Stimulated activated naive CD4-positive, alpha-beta T cell (primary cell): ENCODE measurements at regions not wholly inside any gene's neighbourhood (a gene's known extent, or its start where the extent isn't known, plus 50 kb on each side); places are given as distances from the start of the nearest gene placed in this dataset.

ENCODE experiments used
- DNase-seq, 6 experiments: peaks; one replicate each; lab custom pipeline; 2025; lab: John Stamatoyannopoulos, UW

- no peak for DNase-seq
Measured at GRCh38 chr4:110961066-110961465, 338.2 kb upstream of the PITX2 start.

- no peak for DNase-seq
Measured at GRCh38 chr4:110962616-110963015, 339.7 kb upstream of the PITX2 start.

DNA sequence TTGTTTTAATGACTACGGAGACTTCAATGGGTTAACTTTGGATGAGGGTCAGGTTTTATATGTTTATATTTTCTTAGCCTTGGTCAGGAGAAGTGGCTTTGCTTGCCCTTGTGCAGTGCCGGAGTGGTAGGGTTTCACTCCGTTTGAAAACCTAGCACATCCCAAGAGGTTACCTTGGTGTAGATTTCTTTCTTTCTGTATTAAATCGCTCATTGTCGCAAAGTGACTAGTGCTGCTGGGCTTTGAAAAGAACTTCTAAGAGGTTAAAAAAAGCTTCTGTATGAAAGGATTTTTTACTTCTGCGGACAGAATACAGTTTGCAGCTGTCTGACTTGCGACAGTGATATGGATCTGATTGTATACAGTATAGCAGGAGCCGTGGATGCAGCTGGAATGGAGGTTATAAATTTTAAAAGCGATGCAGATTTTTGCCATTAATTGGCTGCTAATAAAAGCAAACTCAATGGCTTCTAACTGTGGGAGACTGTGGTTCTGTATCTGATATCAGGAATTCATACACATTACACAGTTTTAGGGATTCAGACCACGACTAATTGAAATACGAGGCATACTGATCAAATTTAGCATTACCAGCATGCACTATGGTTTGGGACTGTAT, 340.9 kb upstream of the PITX2 start:
- DNase-seq = no peak

DNA sequence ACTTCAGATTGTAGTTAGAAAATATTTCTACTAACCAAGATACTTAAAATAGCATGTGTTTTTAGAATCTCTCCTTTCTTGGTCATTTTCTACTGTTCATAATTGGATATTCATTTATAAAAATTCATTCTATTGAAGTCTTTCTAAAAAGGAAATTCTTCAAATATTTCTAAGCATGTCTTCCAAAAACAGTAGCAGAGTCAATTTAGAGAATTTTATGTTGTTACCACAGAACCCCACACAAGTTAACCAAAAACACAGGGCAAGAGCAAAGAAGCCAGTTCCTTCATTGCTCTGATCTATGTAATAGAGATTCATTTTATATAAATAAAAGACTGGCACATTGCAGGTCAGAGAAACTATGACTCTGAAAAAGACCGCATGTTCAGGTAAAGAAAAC, 345.1 kb upstream of the PITX2 start:
- DNase-seq = no peak

DNA sequence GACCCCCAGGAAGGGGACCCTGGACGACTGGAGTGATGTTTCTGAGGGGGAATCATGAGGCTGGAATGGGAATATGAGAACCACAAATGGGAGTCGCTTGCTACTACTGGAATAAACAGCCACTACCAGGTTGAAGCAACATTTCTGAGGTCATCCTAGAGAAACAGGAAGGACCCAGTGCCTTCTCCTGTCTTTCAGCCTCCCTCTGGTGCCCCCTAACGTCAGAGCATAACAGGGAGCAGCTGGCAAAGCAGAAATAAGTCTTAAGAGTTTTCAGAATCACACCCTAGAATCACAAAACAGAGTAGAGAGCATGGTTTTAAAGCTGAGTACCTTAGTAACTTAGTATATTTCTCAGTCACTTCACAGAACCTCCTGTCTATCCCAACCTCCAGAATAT, 347.8 kb upstream of the PITX2 start:
- no peak for DNase-seq

DNA sequence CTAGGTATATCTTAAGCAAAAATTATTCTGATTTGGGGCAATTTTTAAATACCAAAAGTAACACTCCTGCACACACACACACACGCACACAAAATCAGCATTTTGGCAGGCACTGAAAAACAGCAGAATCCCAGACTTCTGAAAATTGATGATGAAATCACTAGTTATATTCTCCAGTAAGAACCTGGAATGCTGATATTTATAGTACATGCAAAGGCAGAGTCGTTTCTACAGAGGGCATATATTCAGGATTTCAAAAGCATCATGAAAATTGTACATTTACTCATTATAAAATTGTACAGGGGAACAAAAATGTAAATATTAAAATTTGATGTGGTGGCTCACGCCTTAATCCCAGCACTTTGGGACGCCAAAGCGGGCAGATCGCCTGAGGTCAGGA, 352.5 kb upstream of the PITX2 start:
- DNase-seq = no peak

DNA sequence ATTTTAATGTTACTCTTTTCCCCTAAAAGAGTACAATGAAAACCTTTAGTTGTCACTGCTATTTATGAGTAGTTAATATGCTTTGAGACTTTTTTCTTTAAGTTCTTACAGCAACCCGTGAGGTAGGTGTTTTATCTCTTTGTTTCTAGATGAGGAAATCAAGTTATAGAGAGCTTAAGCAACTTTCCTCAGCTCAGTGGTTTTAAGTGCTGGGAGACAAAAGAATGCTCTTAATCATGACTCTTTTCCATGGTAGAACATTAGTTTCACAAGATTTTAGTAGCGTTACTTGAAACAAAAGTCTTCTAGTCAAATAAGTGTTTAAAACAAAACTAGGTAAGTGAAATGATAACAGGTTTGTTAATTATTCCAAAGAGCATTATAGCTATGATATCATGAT, 354.7 kb upstream of the PITX2 start:
- no peak for DNase-seq

- DNase-seq = no peak
Measured at GRCh38 chr4:110978761-110979160, 355.9 kb upstream of the PITX2 start.

GRCh38 chr4:110982486-110982885, 359.6 kb upstream of the PITX2 start:
- no peak for DNase-seq

DNA sequence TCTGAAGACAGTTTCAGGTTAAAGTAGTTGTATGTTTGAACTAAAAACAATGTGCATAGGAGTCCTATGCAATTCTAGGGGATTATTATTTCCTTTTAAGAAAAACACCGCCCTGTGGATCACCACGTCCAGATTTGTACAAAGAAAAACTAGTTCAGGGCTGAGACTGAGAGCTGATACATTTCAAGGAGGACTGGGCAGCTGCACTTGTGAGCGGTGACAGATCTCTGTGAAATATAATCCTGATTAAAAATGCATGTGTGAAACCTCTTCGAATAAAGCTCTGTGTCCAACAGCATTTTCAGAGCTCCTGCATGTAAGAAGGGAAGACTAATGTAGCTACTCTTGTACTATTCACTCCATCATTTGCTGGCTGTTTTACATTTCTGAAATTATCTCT, 365.8 kb upstream of the PITX2 start:
- DNase-seq = no peak

DNA sequence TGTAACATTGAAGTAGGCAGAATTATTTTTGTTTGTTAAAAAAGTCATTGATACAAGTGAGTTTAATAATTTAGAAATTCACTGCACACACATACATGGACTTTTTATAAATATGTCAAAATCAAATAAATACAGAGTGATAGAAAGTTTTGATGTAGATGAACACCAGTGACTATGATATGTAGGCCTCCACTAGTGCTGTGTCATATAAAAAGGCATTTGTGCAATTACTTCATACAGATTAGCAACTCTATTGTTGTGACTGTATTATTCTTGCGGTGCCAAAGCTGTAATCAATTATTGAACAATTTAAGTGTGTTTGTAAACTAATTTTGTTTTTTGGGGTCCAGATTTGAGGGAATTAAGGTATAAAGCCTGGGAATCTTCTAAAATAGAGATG, 366.2 kb upstream of the PITX2 start:
- no peak for DNase-seq

- DNase-seq = no peak
Measured at GRCh38 chr4:110994781-110995180, 371.9 kb upstream of the PITX2 start.

GRCh38 chr4:110998320-110998719, 375.4 kb upstream of the PITX2 start:
- no peak for DNase-seq

- DNase-seq = no peak
Measured at GRCh38 chr4:111011458-111011857, 388.6 kb upstream of the PITX2 start.

- no peak for DNase-seq
Measured at GRCh38 chr4:111013846-111014245, 391.0 kb upstream of the PITX2 start.

- DNase-seq = no peak
Measured at GRCh38 chr4:111014537-111014936, 391.7 kb upstream of the PITX2 start.

GRCh38 chr4:111016416-111016815, 393.5 kb upstream of the PITX2 start:
- DNase-seq = no peak

DNA sequence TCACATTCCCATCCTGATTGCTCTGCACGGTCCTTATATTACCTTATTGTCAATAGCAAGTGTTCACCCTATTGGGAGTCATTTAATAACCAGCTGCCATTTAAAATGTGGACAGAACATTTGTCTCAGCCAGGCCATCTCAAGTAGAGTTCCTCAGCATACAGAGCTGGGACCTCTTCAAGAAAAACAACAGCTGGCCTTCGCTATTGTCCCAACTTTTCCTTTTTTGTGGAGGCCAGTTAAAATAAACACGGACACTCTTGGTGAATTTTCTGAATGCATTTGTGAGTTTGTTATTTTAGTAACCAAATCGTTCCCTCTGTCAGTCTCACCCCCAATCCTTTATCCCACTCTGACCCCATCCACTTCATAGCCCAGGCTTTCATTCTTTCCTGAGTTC, 395.3 kb upstream of the PITX2 start:
- DNase-seq = no peak

GRCh38 chr4:111020476-111020875, 397.6 kb upstream of the PITX2 start:
- DNase-seq = no peak

- DNase-seq = no peak
Measured at GRCh38 chr4:111020961-111021360, 398.1 kb upstream of the PITX2 start.

GRCh38 chr4:111022758-111023157, 399.9 kb upstream of the PITX2 start:
- no peak for DNase-seq

DNA sequence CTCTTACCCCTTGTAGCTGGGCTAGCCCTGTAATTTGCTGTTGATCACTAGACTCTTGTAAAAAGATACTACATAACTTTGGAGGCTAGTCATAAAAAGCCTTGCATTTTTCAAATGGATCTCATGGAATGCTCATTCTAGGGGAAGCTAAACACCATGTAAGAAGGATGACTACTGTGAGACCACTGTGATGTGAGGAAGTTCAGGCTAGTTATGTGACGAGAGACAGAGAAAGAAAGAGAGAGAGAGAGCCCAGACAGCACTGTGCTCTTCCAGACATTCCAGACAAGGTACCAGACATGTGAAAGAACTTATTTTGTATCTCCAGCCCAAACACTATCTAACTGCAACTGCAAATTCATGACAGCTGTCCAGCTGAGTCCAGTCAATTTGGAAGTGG, 404.6 kb upstream of the PITX2 start:
- DNase-seq = no peak

DNA sequence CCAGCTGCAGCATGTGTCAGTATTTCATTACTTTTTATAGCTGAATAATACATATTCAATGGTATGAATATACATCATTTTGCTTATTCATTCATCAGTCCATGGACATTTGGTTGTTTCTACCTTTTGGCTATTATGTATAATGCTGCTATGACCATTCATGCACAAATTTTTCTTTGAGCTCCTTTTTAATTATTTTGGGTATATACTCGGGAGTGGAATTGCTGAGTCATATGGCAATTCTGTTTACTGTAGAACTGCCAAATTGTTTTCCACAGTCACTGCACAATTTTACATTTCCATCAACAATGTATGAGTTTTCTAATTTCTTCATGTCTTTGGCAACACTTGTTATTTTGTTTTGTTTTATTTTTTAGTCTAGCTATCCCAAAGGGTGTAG, 405.9 kb upstream of the PITX2 start:
- no peak for DNase-seq

DNA sequence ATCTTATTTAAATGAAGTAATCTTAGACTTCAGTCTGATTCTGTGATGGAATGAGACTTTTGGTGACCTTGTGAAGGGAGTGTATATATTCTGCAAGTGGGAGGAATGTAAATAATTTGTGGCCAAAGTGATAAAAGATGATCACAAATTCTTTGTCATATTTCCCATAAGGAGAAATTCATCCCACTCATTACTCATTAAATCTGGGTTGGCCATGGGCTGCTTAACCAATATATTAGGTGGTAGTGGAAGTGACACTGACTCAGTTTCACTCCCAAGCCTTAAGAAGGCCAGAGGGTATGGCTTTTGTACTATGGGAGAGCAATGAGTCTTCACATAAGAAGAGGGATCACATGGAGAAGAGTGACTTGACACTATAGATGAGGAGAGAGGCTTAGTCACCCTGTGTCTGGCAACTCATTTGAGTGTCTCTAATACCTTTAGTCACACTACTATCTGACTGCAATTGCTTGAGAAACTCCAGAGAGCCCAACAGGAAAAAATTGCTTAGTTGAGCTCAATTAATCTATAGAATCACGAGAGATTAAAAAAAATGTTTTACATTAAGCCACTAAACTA, 408.2 kb upstream of the PITX2 start:
- no peak for DNase-seq
